ENCODE measurements at regions not wholly inside any gene's neighbourhood (a gene's known extent, or its start where the extent isn't known, plus 50 kb on each side); places are given as distances from the start of the nearest gene placed in this dataset.

DNA sequence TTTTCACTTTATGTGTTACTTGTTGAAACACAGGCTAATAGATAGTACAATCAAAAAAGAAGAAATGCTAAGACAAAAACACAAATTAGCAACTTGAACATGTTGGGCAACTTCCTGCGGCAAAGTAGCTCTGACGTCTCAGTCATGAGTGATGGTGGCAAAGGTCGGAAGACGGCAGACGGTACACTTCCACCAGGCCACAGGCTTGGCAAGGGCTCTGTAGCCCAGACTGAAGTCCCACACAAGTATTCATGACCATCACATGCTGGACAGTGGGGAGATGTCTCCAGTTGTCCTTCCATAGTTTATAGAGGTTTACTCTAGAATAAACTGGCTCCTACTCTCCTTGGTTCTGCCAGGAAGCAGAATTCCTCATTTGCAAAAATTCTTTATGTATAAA lies 831.3 kb downstream of the MTRR start:
- CTCF ChIA-PET, result no interaction called here
- no peak overlapping the region for H3K9ac ChIP-seq (ENCODE audit: low read length)
- H3K27ac ChIP-seq (ENCODE audit: low read depth, low read length), result no peak overlapping the region
- H3K4me1 ChIP-seq (ENCODE audit: control insufficient read depth in 1 of 2, insufficient read depth in 2 of 2, low read length in 2 of 2), result no peaks in the 10 kb centered on the region
- POLR2A ChIA-PET, result no interaction called here
- no peaks in the 10 kb centered on the region for H3K36me3 ChIP-seq (ENCODE audit: control insufficient read depth in 1 of 2, insufficient read depth in 2 of 2, low read length in 2 of 2)
- no peak overlapping the region for H3K4me3 ChIP-seq (replicated peaks in 1 of 2; ENCODE audit: low read depth in 1 of 2, low read length in 2 of 2)
- DNase-seq (ENCODE audit: low read depth, low spot score), result no peak
- no peak overlapping the region for H3K4me2 ChIP-seq (ENCODE audit: low read length)
- RAD21 ChIA-PET (ENCODE audit: low non-redundant PET in 1 of 2, low total read pairs in 2 of 2, uncharacterized antibody in 2 of 2, unreplicated experiment in 2 of 2), result no interaction called here
- no peaks in the 10 kb centered on the region for H3K9me2 ChIP-seq (ENCODE audit: insufficient read depth)
- TF ChIP-seq POLR2AphosphoS5 (IDR thresholded peaks at IDR 0.05; ENCODE audit: low read depth, low read length), result no peak
- TF ChIP-seq, protein P1, sequence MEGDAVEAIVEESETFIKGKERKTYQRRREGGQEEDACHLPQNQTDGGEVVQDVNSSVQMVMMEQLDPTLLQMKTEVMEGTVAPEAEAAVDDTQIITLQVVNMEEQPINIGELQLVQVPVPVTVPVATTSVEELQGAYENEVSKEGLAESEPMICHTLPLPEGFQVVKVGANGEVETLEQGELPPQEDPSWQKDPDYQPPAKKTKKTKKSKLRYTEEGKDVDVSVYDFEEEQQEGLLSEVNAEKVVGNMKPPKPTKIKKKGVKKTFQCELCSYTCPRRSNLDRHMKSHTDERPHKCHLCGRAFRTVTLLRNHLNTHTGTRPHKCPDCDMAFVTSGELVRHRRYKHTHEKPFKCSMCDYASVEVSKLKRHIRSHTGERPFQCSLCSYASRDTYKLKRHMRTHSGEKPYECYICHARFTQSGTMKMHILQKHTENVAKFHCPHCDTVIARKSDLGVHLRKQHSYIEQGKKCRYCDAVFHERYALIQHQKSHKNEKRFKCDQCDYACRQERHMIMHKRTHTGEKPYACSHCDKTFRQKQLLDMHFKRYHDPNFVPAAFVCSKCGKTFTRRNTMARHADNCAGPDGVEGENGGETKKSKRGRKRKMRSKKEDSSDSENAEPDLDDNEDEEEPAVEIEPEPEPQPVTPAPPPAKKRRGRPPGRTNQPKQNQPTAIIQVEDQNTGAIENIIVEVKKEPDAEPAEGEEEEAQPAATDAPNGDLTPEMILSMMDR (IDR thresholded peaks at IDR 0.05 in 2 of 3, conservative IDR thresholded peaks at IDR 0.05 in 1 of 3; ENCODE audit: borderline replicate concordance in 1 of 3, insufficient read depth in 1 of 3, low read depth in 2 of 3, low read length in 2 of 3), result no peak
- TF ChIP-seq SRF (IDR thresholded peaks at IDR 0.05; ENCODE audit: low read depth), result no peak
- TF ChIP-seq, protein P2, sequence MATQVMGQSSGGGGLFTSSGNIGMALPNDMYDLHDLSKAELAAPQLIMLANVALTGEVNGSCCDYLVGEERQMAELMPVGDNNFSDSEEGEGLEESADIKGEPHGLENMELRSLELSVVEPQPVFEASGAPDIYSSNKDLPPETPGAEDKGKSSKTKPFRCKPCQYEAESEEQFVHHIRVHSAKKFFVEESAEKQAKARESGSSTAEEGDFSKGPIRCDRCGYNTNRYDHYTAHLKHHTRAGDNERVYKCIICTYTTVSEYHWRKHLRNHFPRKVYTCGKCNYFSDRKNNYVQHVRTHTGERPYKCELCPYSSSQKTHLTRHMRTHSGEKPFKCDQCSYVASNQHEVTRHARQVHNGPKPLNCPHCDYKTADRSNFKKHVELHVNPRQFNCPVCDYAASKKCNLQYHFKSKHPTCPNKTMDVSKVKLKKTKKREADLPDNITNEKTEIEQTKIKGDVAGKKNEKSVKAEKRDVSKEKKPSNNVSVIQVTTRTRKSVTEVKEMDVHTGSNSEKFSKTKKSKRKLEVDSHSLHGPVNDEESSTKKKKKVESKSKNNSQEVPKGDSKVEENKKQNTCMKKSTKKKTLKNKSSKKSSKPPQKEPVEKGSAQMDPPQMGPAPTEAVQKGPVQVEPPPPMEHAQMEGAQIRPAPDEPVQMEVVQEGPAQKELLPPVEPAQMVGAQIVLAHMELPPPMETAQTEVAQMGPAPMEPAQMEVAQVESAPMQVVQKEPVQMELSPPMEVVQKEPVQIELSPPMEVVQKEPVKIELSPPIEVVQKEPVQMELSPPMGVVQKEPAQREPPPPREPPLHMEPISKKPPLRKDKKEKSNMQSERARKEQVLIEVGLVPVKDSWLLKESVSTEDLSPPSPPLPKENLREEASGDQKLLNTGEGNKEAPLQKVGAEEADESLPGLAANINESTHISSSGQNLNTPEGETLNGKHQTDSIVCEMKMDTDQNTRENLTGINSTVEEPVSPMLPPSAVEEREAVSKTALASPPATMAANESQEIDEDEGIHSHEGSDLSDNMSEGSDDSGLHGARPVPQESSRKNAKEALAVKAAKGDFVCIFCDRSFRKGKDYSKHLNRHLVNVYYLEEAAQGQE (IDR thresholded peaks at IDR 0.05; ENCODE audit: low read depth), result no peak
- TF ChIP-seq SIN3A (IDR thresholded peaks at IDR 0.05; ENCODE audit: low read depth), result no peak
- intact Hi-C loops (cut with micrococcal nuclease), result no loop called here
- H3K27me3 ChIP-seq (ENCODE audit: insufficient read depth, low read length), result no peaks in the 10 kb centered on the region
- no peak for ATAC-seq
- H2AFZ ChIP-seq (ENCODE audit: low read depth, low read length, poor library complexity, severe bottlenecking), result no peak overlapping the region
- no TSS peak for BruUV-seq (replicated peaks)
- H4K20me1 ChIP-seq (ENCODE audit: insufficient read depth), result no peaks in the 10 kb centered on the region
- H3K79me2 ChIP-seq (ENCODE audit: insufficient read depth, low read length), result no peaks in the 10 kb centered on the region
- peaks cover 10 to 24% of the 10 kb centered on the region in 2 experiments; a peak in 2 of 4 replicates for H3K9me3 ChIP-seq (ENCODE audit: control insufficient read depth in 1 of 2, insufficient read depth in 1 of 2, low read depth in 1 of 2, low read length in 2 of 2)
